Left renal cortex interstitium (tissue), 4 donors: ENCODE measurements at regions not wholly inside any gene's neighbourhood (a gene's known extent, or its start where the extent isn't known, plus 50 kb on each side); places are given as distances from the start of the nearest gene placed in this dataset.
"Not testable (repeated sequence)": the region's sequence is repeated elsewhere in the genome, so short reads cannot be mapped to it uniquely, and the experiment has no call there.

Experiments used
- DNase-seq, 4 donors: peaks; one replicate each; pipeline ENCODE4 v3.0.0-alpha.2; 2013; ENCODE audit warnings: low read depth in 4 of 4, low spot score in 2 of 4, missing footprints in 1 of 4

- not testable (repeated sequence) for DNase-seq
Measured at GRCh38 chr1:145191272-145191675, 50.7 kb downstream of the PPIAL4D start.

GRCh38 chr1:145189543-145190030, 52.4 kb downstream of the PPIAL4D start:
- not testable (repeated sequence) for DNase-seq

GRCh38 chr1:145188869-145189542, 53.0 kb downstream of the PPIAL4D start:
- DNase-seq, result peak in 2 of 4 donors; percentile 8 to 40

- not testable (repeated sequence) for DNase-seq
Measured at GRCh38 chr1:145182606-145183413, 59.2 kb downstream of the PPIAL4D start.

GRCh38 chr1:145176285-145176925, 65.6 kb downstream of the PPIAL4D start:
- not testable (repeated sequence) for DNase-seq

- not testable (repeated sequence) for DNase-seq
Measured at GRCh38 chr1:145174377-145174776, 67.6 kb downstream of the PPIAL4D start.

- DNase-seq, result not testable (repeated sequence)
Measured at GRCh38 chr1:145168220-145168848, 72.6 kb downstream of the FAM72D start.

GRCh38 chr1:145164360-145164759, 68.6 kb downstream of the FAM72D start:
- DNase-seq, result not testable (repeated sequence)
